Naive thymus-derived CD4-positive, alpha-beta T cell (primary cell): ENCODE measurements at regions not wholly inside any gene's neighbourhood (a gene's known extent, or its start where the extent isn't known, plus 50 kb on each side); places are given as distances from the start of the nearest gene placed in this dataset.

Experiments
- ATAC-seq: fragments of 150-1000 bp; cut with Tn5 transposase; 2 replicates; pipeline ENCODE4 v1.10.0; 2021; ENCODE audit warnings: mild to moderate bottlenecking, moderate library complexity
- CTCF ChIA-PET: fragments of 350-600 bp; sonication (Branson Sonifier 250); formaldehyde crosslinking; loops from one replicate; lab custom pipeline; 2021; ENCODE audit warnings: antibody characterized with exemption; lab: Charles Lee
- POLR2A ChIA-PET: fragments of 350-600 bp; sonication (Branson Sonifier 250); formaldehyde crosslinking; loops from one replicate; lab custom pipeline; 2021; ENCODE audit warnings: antibody characterized with exemption, inconsistent platforms; lab: Charles Lee
- DNase-seq, 9 donors: peaks; one replicate each; pipeline versions ENCODE4 v3.0.0 to v3.0.0-alpha.2; 2020 to 2022; ENCODE audit warnings: mixed read lengths in 1 of 9
- H3K27ac ChIP-seq: one replicate; pipeline ENCODE4 v1.7.0; 2013; ENCODE audit warnings: mild to moderate bottlenecking, low read depth, low read length, moderate library complexity
- H3K27me3 ChIP-seq, 2 donors: one replicate each; pipeline ENCODE4 v1.7.0; 2013; ENCODE audit warnings: low read length in 2 of 2, mild to moderate bottlenecking in 2 of 2, moderate library complexity in 2 of 2; ENCODE audit not compliant: control insufficient read depth in 2 of 2, insufficient read depth in 2 of 2
- H3K36me3 ChIP-seq, 3 experiments: 1 replicate in 2 of 3; 2 replicates in 1 of 3; pipeline ENCODE4 v1.7.0; 2013; ENCODE audit warnings: low read length in 3 of 3, mild to moderate bottlenecking in 3 of 3, moderate library complexity in 1 of 3; ENCODE audit not compliant: insufficient read depth in 3 of 3, control insufficient read depth in 2 of 3
- H3K4me1 ChIP-seq, 2 donors: one replicate each; pipeline ENCODE4 v1.7.0; 2013; ENCODE audit warnings: low read length in 2 of 2, mild to moderate bottlenecking in 2 of 2, moderate library complexity in 1 of 2; ENCODE audit not compliant: control insufficient read depth in 2 of 2, insufficient read depth in 2 of 2
- H3K4me3 ChIP-seq: 2 replicates; pipeline ENCODE4 v1.7.0; 2013; ENCODE audit warnings: mild to moderate bottlenecking, low read length
- H3K9me3 ChIP-seq, 3 experiments: 1 replicate in 2 of 3; 2 replicates in 1 of 3; pipeline ENCODE4 v1.7.0; 2013; ENCODE audit warnings: low read length in 3 of 3; ENCODE audit not compliant: control insufficient read depth in 2 of 3
- H3K27ac Mint-ChIP-seq, 9 donors: one replicate each; pipeline ENCODE4 v1.8.0; 2020 to 2022; ENCODE audit warnings: mixed read lengths in 9 of 9, mild to moderate bottlenecking in 8 of 9, moderate library complexity in 5 of 9, inconsistent platforms in 2 of 9
- H3K27me3 Mint-ChIP-seq, 5 donors: one replicate each; pipeline ENCODE4 v1.8.0; 2021 to 2022; ENCODE audit warnings: mixed read lengths in 5 of 5, mild to moderate bottlenecking in 1 of 5
- H3K36me3 Mint-ChIP-seq, 5 donors: one replicate each; pipeline ENCODE4 v1.8.0; 2020 to 2022; ENCODE audit warnings: mixed read lengths in 5 of 5, mild to moderate bottlenecking in 3 of 5, inconsistent platforms in 1 of 5
- H3K4me1 Mint-ChIP-seq, 7 donors: one replicate each; pipeline ENCODE4 v1.8.0; 2020 to 2022; ENCODE audit warnings: mixed read lengths in 7 of 7, mild to moderate bottlenecking in 3 of 7, inconsistent platforms in 1 of 7
- H3K4me3 Mint-ChIP-seq, 10 donors: one replicate each; pipeline ENCODE4 v1.8.0; 2020 to 2022; ENCODE audit warnings: mild to moderate bottlenecking in 10 of 10, mixed read lengths in 10 of 10, moderate library complexity in 6 of 10, inconsistent platforms in 2 of 10
- H3K9me3 Mint-ChIP-seq, 11 donors: one replicate each; pipeline ENCODE4 v1.8.0; 2020 to 2022; ENCODE audit warnings: mixed read lengths in 11 of 11, mild to moderate bottlenecking in 4 of 11, inconsistent platforms in 1 of 11, moderate library complexity in 1 of 11
- intact Hi-C, 2 donors: fragments of 100-400 bp; cut with micrococcal nuclease; formaldehyde crosslinking; loops; one replicate each; pipeline ENCODE4 v1.15.1; 2023

DNA sequence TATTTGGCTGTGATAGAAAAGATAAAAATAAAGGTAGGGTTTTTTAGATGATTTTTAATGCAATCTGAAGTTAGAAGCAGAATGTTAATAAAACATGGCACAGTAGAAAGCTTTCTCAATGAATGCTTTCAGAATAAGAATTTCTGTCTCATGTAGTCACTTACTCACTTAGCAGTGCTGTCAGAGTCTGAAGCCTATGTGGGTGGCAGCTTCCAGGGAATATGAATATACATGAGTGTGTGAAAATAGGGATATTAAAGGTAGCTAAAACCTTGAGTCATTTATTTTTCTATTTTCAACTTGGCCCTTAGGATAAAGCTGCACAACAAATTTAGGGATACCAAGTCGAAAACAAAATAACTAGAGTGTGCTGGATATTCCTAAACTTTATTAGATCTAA is 427.9 kb downstream of the AEBP2 start:
- H3K27ac ChIP-seq, result no peak overlapping the region
- no peaks in the 10 kb centered on the region for H3K27me3 ChIP-seq
- H3K36me3 Mint-ChIP-seq, result no peaks in the 10 kb centered on the region
- ATAC-seq (no peak), DNase-seq (no peak)
- H3K9me3 Mint-ChIP-seq, result peaks cover 0 to 4% (median 0%) of the 10 kb centered on the region in 11 donors
- H3K4me3 ChIP-seq, result no peak overlapping the region
- no peaks in the 10 kb centered on the region for H3K27me3 Mint-ChIP-seq
- CTCF ChIA-PET, result no interaction called here
- no peak overlapping the region for H3K27ac Mint-ChIP-seq
- no peaks in the 10 kb centered on the region for H3K4me1 Mint-ChIP-seq
- no peaks in the 10 kb centered on the region for H3K9me3 ChIP-seq
- POLR2A ChIA-PET, result no interaction called here
- no peak overlapping the region for H3K4me3 Mint-ChIP-seq
- H3K4me1 ChIP-seq, result no peaks in the 10 kb centered on the region
- intact Hi-C loops, result no loop called here
- no peaks in the 10 kb centered on the region for H3K36me3 ChIP-seq

GRCh38 chr12:19867970-19868369 is 428.7 kb downstream of the AEBP2 start:
- CTCF ChIA-PET, result no interaction called here
- Histone ChIP-seq H3K9me3 (no peaks in the 10 kb centered on the region), H3K36me3 (no peaks in the 10 kb centered on the region), H3K27ac (no peak overlapping the region), H3K4me3 (no peak overlapping the region), H3K4me1 (no peaks in the 10 kb centered on the region), H3K27me3 (no peaks in the 10 kb centered on the region)
- no peak overlapping the region for H3K27ac Mint-ChIP-seq
- POLR2A ChIA-PET, result no interaction called here
- ATAC-seq, result no peak
- no peaks in the 10 kb centered on the region for H3K4me1 Mint-ChIP-seq
- H3K9me3 Mint-ChIP-seq, result peaks cover 0 to 4% (median 0%) of the 10 kb centered on the region in 11 donors
- no peak overlapping the region for H3K4me3 Mint-ChIP-seq
- intact Hi-C loops, result no loop called here
- H3K27me3 Mint-ChIP-seq, result no peaks in the 10 kb centered on the region
- DNase-seq, result no peak
- no peaks in the 10 kb centered on the region for H3K36me3 Mint-ChIP-seq

GRCh38 chr12:19869413-19869812 is 430.1 kb downstream of the AEBP2 start:
- H3K9me3 Mint-ChIP-seq, result peaks cover 0 to 6% (median 1%) of the 10 kb centered on the region in 11 donors
- no peak overlapping the region for H3K27ac ChIP-seq
- no peaks in the 10 kb centered on the region for H3K36me3 ChIP-seq
- no peaks in the 10 kb centered on the region for H3K27me3 Mint-ChIP-seq
- no peaks in the 10 kb centered on the region for H3K4me1 ChIP-seq
- ChIA-PET POLR2A (no interaction called here), CTCF (no interaction called here)
- H3K4me3 Mint-ChIP-seq, result no peak overlapping the region
- ATAC-seq (no peak), DNase-seq (no peak)
- H3K27me3 ChIP-seq, result no peaks in the 10 kb centered on the region
- no peaks in the 10 kb centered on the region for H3K4me1 Mint-ChIP-seq
- no peaks in the 10 kb centered on the region for H3K36me3 Mint-ChIP-seq
- H3K9me3 ChIP-seq, result no peaks in the 10 kb centered on the region
- H3K4me3 ChIP-seq, result no peak overlapping the region
- intact Hi-C loops, result no loop called here
- no peak overlapping the region for H3K27ac Mint-ChIP-seq

GRCh38 chr12:19872621-19873540 is 433.6 kb downstream of the AEBP2 start:
- no peaks in the 10 kb centered on the region for H3K36me3 ChIP-seq
- no peak overlapping the region for H3K27ac ChIP-seq
- H3K4me1 Mint-ChIP-seq, result no peaks in the 10 kb centered on the region
- ChIA-PET POLR2A (no interaction called here), CTCF (no interaction called here)
- H3K27ac Mint-ChIP-seq, result no peak overlapping the region
- no peaks in the 10 kb centered on the region for H3K4me1 ChIP-seq
- ATAC-seq (no peak), DNase-seq (no peak)
- no peaks in the 10 kb centered on the region for H3K27me3 Mint-ChIP-seq
- intact Hi-C loops, result no loop called here
- no peak overlapping the region for H3K4me3 Mint-ChIP-seq
- H3K36me3 Mint-ChIP-seq, result no peaks in the 10 kb centered on the region
- H3K4me3 ChIP-seq, result no peak overlapping the region
- no peaks in the 10 kb centered on the region for H3K9me3 ChIP-seq
- no peaks in the 10 kb centered on the region for H3K27me3 ChIP-seq
- peaks cover 0 to 6% (median 0%) of the 10 kb centered on the region in 11 donors for H3K9me3 Mint-ChIP-seq

- POLR2A ChIA-PET, result no interaction called here
- no peak overlapping the region for H3K27ac Mint-ChIP-seq
- Histone ChIP-seq H3K9me3 (no peaks in the 10 kb centered on the region), H3K4me1 (no peaks in the 10 kb centered on the region), H3K36me3 (no peaks in the 10 kb centered on the region), H3K27me3 (no peaks in the 10 kb centered on the region), H3K4me3 (no peak overlapping the region), H3K27ac (no peak overlapping the region)
- CTCF ChIA-PET, result no interaction called here
- no peak overlapping the region for H3K4me3 Mint-ChIP-seq
- no peaks in the 10 kb centered on the region for H3K27me3 Mint-ChIP-seq
- H3K9me3 Mint-ChIP-seq, result peaks cover 0 to 10% (median 0%) of the 10 kb centered on the region in 11 donors
- H3K36me3 Mint-ChIP-seq, result no peaks in the 10 kb centered on the region
- DNase-seq (no peak), ATAC-seq (no peak)
- no peaks in the 10 kb centered on the region for H3K4me1 Mint-ChIP-seq
- intact Hi-C loops, result no loop called here
Measured at GRCh38 chr12:19880076-19880475, 440.8 kb downstream of the AEBP2 start.

GRCh38 chr12:19880721-19881120 is 441.4 kb downstream of the AEBP2 start:
- H3K36me3 Mint-ChIP-seq, result no peaks in the 10 kb centered on the region
- no peaks in the 10 kb centered on the region for H3K27me3 ChIP-seq
- POLR2A ChIA-PET, result no interaction called here
- H3K4me1 ChIP-seq, result no peaks in the 10 kb centered on the region
- H3K4me1 Mint-ChIP-seq, result no peaks in the 10 kb centered on the region
- H3K27me3 Mint-ChIP-seq, result no peaks in the 10 kb centered on the region
- H3K4me3 ChIP-seq, result no peak overlapping the region
- no peak overlapping the region for H3K4me3 Mint-ChIP-seq
- CTCF ChIA-PET, result no interaction called here
- H3K27ac ChIP-seq, result no peak overlapping the region
- DNase-seq, result no peak
- no peak for ATAC-seq
- intact Hi-C loops, result no loop called here
- no peaks in the 10 kb centered on the region for H3K36me3 ChIP-seq
- no peaks in the 10 kb centered on the region for H3K9me3 ChIP-seq
- H3K9me3 Mint-ChIP-seq, result peaks cover 0 to 10% (median 0%) of the 10 kb centered on the region in 11 donors
- no peak overlapping the region for H3K27ac Mint-ChIP-seq

GRCh38 chr12:19882346-19882745 is 443.1 kb downstream of the AEBP2 start:
- no peaks in the 10 kb centered on the region for H3K4me1 ChIP-seq
- no peaks in the 10 kb centered on the region for H3K36me3 ChIP-seq
- H3K27ac Mint-ChIP-seq, result no peak overlapping the region
- no peaks in the 10 kb centered on the region for H3K4me1 Mint-ChIP-seq
- H3K4me3 Mint-ChIP-seq, result no peak overlapping the region
- H3K9me3 ChIP-seq, result no peaks in the 10 kb centered on the region
- POLR2A ChIA-PET, result no interaction called here
- peaks cover 0 to 10% (median 0%) of the 10 kb centered on the region in 11 donors for H3K9me3 Mint-ChIP-seq
- H3K4me3 ChIP-seq, result no peak overlapping the region
- no peaks in the 10 kb centered on the region for H3K27me3 Mint-ChIP-seq
- H3K27ac ChIP-seq, result no peak overlapping the region
- H3K36me3 Mint-ChIP-seq, result no peaks in the 10 kb centered on the region
- CTCF ChIA-PET, result no interaction called here
- ATAC-seq (no peak), DNase-seq (no peak)
- intact Hi-C loops, result no loop called here
- no peaks in the 10 kb centered on the region for H3K27me3 ChIP-seq
